IgD-negative memory B cell (primary cell): ENCODE measurements at regions not wholly inside any gene's neighbourhood (a gene's known extent, or its start where the extent isn't known, plus 50 kb on each side); places are given as distances from the start of the nearest gene placed in this dataset.

Experiments used
- H3K27ac Mint-ChIP-seq, 3 donors: one replicate each; pipeline ENCODE4 v1.8.0; 2020 to 2022; ENCODE audit warnings: mild to moderate bottlenecking in 3 of 3, mixed read lengths in 3 of 3, moderate library complexity in 1 of 3
- H3K27me3 Mint-ChIP-seq: one replicate; pipeline ENCODE4 v1.8.0; 2021; ENCODE audit warnings: mixed read lengths
- H3K36me3 Mint-ChIP-seq: one replicate; pipeline ENCODE4 v1.8.0; 2020; ENCODE audit warnings: mild to moderate bottlenecking, mixed read lengths
- H3K4me1 Mint-ChIP-seq, 3 donors: one replicate each; pipeline ENCODE4 v1.8.0; 2020 to 2022; ENCODE audit warnings: mixed read lengths in 3 of 3, mild to moderate bottlenecking in 1 of 3
- H3K4me3 Mint-ChIP-seq, 4 donors: one replicate each; pipeline ENCODE4 v1.8.0; 2020 to 2022; ENCODE audit warnings: mild to moderate bottlenecking in 4 of 4, mixed read lengths in 4 of 4, moderate library complexity in 3 of 4
- H3K9me3 Mint-ChIP-seq, 3 donors: one replicate each; pipeline ENCODE4 v1.8.0; 2020 to 2021; ENCODE audit warnings: mixed read lengths in 3 of 3, mild to moderate bottlenecking in 1 of 3

GRCh38 chr9:90948156-90948555 is 146.5 kb downstream of the SYK start:
- Mint-ChIP-seq H3K4me1 (no peaks in the 10 kb centered on the region), H3K27ac (no peak overlapping the region), H3K27me3 (peaks cover 13% of the 10 kb centered on the region), H3K36me3 (no peaks in the 10 kb centered on the region), H3K4me3 (no peak overlapping the region), H3K9me3 (peaks cover 0 to 4% (median 0%) of the 10 kb centered on the region in 3 donors)

- Mint-ChIP-seq H3K9me3 (peaks cover 0 to 4% (median 0%) of the 10 kb centered on the region in 3 donors), H3K27me3 (peaks cover 8% of the 10 kb centered on the region), H3K4me3 (no peak overlapping the region), H3K36me3 (no peaks in the 10 kb centered on the region), H3K4me1 (peaks cover 0 to 1% (median 0%) of the 10 kb centered on the region in 3 donors), H3K27ac (no peak overlapping the region)
These were observed 149.0 kb downstream of the SYK start for GRCh38 chr9:90950600-90950999.

GRCh38 chr9:90953200-90953599 is 151.6 kb downstream of the SYK start:
- H3K4me3 Mint-ChIP-seq: no peak overlapping the region
- H3K9me3 Mint-ChIP-seq: no peaks in the 10 kb centered on the region
- H3K27ac Mint-ChIP-seq: no peak overlapping the region
- peaks cover 0 to 1% (median 0%) of the 10 kb centered on the region in 3 donors for H3K4me1 Mint-ChIP-seq
- no peaks in the 10 kb centered on the region for H3K36me3 Mint-ChIP-seq
- H3K27me3 Mint-ChIP-seq: peaks cover 9% of the 10 kb centered on the region

GRCh38 chr9:90953805-90954204 is 152.2 kb downstream of the SYK start:
- H3K4me3 Mint-ChIP-seq: peak overlapping the region in 1 of 4 donors; percentile 33
- peaks cover 0 to 1% (median 0%) of the 10 kb centered on the region in 3 donors for H3K4me1 Mint-ChIP-seq
- no peak overlapping the region for H3K27ac Mint-ChIP-seq
- no peaks in the 10 kb centered on the region for H3K9me3 Mint-ChIP-seq
- no peaks in the 10 kb centered on the region for H3K36me3 Mint-ChIP-seq
- peaks cover 8% of the 10 kb centered on the region for H3K27me3 Mint-ChIP-seq

- no peaks in the 10 kb centered on the region for H3K36me3 Mint-ChIP-seq
- no peak overlapping the region for H3K4me3 Mint-ChIP-seq
- peaks cover 6% of the 10 kb centered on the region for H3K27me3 Mint-ChIP-seq
- no peaks in the 10 kb centered on the region for H3K9me3 Mint-ChIP-seq
- H3K4me1 Mint-ChIP-seq: peaks cover 0 to 1% (median 0%) of the 10 kb centered on the region in 3 donors
- H3K27ac Mint-ChIP-seq: no peak overlapping the region
These were observed 154.6 kb downstream of the SYK start for GRCh38 chr9:90956026-90956810.

- Mint-ChIP-seq H3K36me3 (no peaks in the 10 kb centered on the region), H3K9me3 (no peaks in the 10 kb centered on the region), H3K4me3 (peak overlapping the region in 1 of 4 donors; percentile 53), H3K27ac (no peak overlapping the region), H3K27me3 (peaks cover 9% of the 10 kb centered on the region), H3K4me1 (peaks cover 0 to 1% (median 0%) of the 10 kb centered on the region in 3 donors)
These were observed 156.7 kb downstream of the SYK start for GRCh38 chr9:90958328-90958727.

- Mint-ChIP-seq H3K4me1 (peaks cover 10 to 15% (median 15%) of the 10 kb centered on the region in 3 donors), H3K4me3 (no peak overlapping the region), H3K9me3 (no peaks in the 10 kb centered on the region), H3K27ac (no peak overlapping the region), H3K27me3 (peaks cover 7% of the 10 kb centered on the region), H3K36me3 (no peaks in the 10 kb centered on the region)
These were observed 159.3 kb downstream of the SYK start for GRCh38 chr9:90960941-90961340.

GRCh38 chr9:90961375-90961774 is 159.8 kb downstream of the SYK start:
- H3K4me1 Mint-ChIP-seq: peaks cover 10 to 15% (median 15%) of the 10 kb centered on the region in 3 donors
- no peaks in the 10 kb centered on the region for H3K9me3 Mint-ChIP-seq
- H3K27ac Mint-ChIP-seq: no peak overlapping the region
- H3K27me3 Mint-ChIP-seq: peaks cover 7% of the 10 kb centered on the region
- H3K36me3 Mint-ChIP-seq: no peaks in the 10 kb centered on the region
- H3K4me3 Mint-ChIP-seq: no peak overlapping the region

- H3K4me3 Mint-ChIP-seq: peak overlapping the region in 3 of 4 donors; percentile 78 to 80 (median 80)
These were observed 162.7 kb downstream of the SYK start for GRCh38 chr9:90964101-90965020.

GRCh38 chr9:90965226-90966030 is 163.8 kb downstream of the SYK start:
- H3K4me3 Mint-ChIP-seq: peak overlapping the region in 1 of 4 donors; percentile 65
- H3K4me1 Mint-ChIP-seq: peaks cover 10 to 23% (median 20%) of the 10 kb centered on the region in 3 donors
- peaks cover 3% of the 10 kb centered on the region for H3K27me3 Mint-ChIP-seq
- H3K9me3 Mint-ChIP-seq: no peaks in the 10 kb centered on the region
- no peaks in the 10 kb centered on the region for H3K36me3 Mint-ChIP-seq
- H3K27ac Mint-ChIP-seq: peak overlapping the region in 1 of 3 donors; percentile 25

More at GRCh38 chr9:90964101-90965020, 162.7 kb downstream of the SYK start:
- H3K27me3 Mint-ChIP-seq: peaks cover 3% of the 10 kb centered on the region
- no peaks in the 10 kb centered on the region for H3K9me3 Mint-ChIP-seq
- H3K4me1 Mint-ChIP-seq: peaks cover 10 to 17% (median 15%) of the 10 kb centered on the region in 3 donors
- no peaks in the 10 kb centered on the region for H3K36me3 Mint-ChIP-seq
- peak overlapping the region in 1 of 3 donors; percentile 9 for H3K27ac Mint-ChIP-seq

- H3K36me3 Mint-ChIP-seq: no peaks in the 10 kb centered on the region
- no peak overlapping the region for H3K27ac Mint-ChIP-seq
- no peak overlapping the region for H3K4me3 Mint-ChIP-seq
- H3K9me3 Mint-ChIP-seq: no peaks in the 10 kb centered on the region
- H3K4me1 Mint-ChIP-seq: peaks cover 10 to 23% (median 20%) of the 10 kb centered on the region in 3 donors
- H3K27me3 Mint-ChIP-seq: peaks cover 3% of the 10 kb centered on the region
These were observed 164.3 kb downstream of the SYK start for GRCh38 chr9:90966031-90966290.

- Mint-ChIP-seq H3K27ac (no peak overlapping the region), H3K27me3 (peaks cover 3% of the 10 kb centered on the region), H3K4me3 (peak overlapping the region in 2 of 4 donors; percentile 2 to 4), H3K4me1 (peaks cover 10 to 23% (median 20%) of the 10 kb centered on the region in 3 donors), H3K36me3 (no peaks in the 10 kb centered on the region), H3K9me3 (no peaks in the 10 kb centered on the region)
These were observed 165.0 kb downstream of the SYK start for GRCh38 chr9:90966480-90967144.

GRCh38 chr9:90967145-90967538 is 165.5 kb downstream of the SYK start:
- H3K4me1 Mint-ChIP-seq: peaks cover 15 to 24% (median 24%) of the 10 kb centered on the region in 3 donors
- H3K36me3 Mint-ChIP-seq: no peaks in the 10 kb centered on the region
- peaks cover 3% of the 10 kb centered on the region for H3K27me3 Mint-ChIP-seq
- peak overlapping the region in 1 of 3 donors; percentile 45 for H3K27ac Mint-ChIP-seq
- H3K4me3 Mint-ChIP-seq: peak overlapping the region in 1 of 4 donors; percentile 19
- no peaks in the 10 kb centered on the region for H3K9me3 Mint-ChIP-seq

GRCh38 chr9:90969021-90969675 is 167.5 kb downstream of the SYK start:
- Mint-ChIP-seq H3K27ac (no peak overlapping the region), H3K4me3 (no peak overlapping the region), H3K27me3 (peaks cover 2% of the 10 kb centered on the region), H3K9me3 (no peaks in the 10 kb centered on the region), H3K4me1 (peaks cover 16 to 33% (median 27%) of the 10 kb centered on the region in 3 donors), H3K36me3 (peaks cover 2% of the 10 kb centered on the region)
